ENCODE measurements at regions not wholly inside any gene's neighbourhood (a gene's known extent, or its start where the extent isn't known, plus 50 kb on each side); places are given as distances from the start of the nearest gene placed in this dataset.

GRCh38 chr22:48199667-48200066 is 1437.2 kb downstream of the TBC1D22A start:
- DNase-seq, result no peak

GRCh38 chr22:48198489-48199459 is 1436.3 kb downstream of the TBC1D22A start:
- no peak for DNase-seq

GRCh38 chr22:48197189-48197690 is 1434.8 kb downstream of the TBC1D22A start:
- DNase-seq, result no peak

- DNase-seq, result no peak
Observed at GRCh38 chr22:48192920-48193319, 1430.5 kb downstream of the TBC1D22A start.

GRCh38 chr22:48192071-48192470 is 1429.6 kb downstream of the TBC1D22A start:
- DNase-seq, result no peak

GRCh38 chr22:48188231-48188721 is 1425.8 kb downstream of the TBC1D22A start:
- DNase-seq, result no peak

- no peak for DNase-seq
Observed at GRCh38 chr22:48187356-48187755, 1424.9 kb downstream of the TBC1D22A start.

- no peak for DNase-seq
Observed at GRCh38 chr22:48186146-48186790, 1423.8 kb downstream of the TBC1D22A start.

- DNase-seq, result peak in 1 of 2 experiments; percentile 71
Observed at GRCh38 chr22:48185071-48186055, 1422.9 kb downstream of the TBC1D22A start.

GRCh38 chr22:48182846-48183805 is 1420.7 kb downstream of the TBC1D22A start:
- no peak for DNase-seq

GRCh38 chr22:48182031-48182430 is 1419.6 kb downstream of the TBC1D22A start:
- no peak for DNase-seq

- DNase-seq, result peak in 1 of 2 experiments; percentile 65
Observed at GRCh38 chr22:48181263-48181955, 1419.0 kb downstream of the TBC1D22A start.

- peak in 1 of 2 experiments; percentile 48 for DNase-seq
Observed at GRCh38 chr22:48180631-48181030, 1418.2 kb downstream of the TBC1D22A start.

GRCh38 chr22:48179571-48180546 is 1417.4 kb downstream of the TBC1D22A start:
- no peak for DNase-seq

- no peak for DNase-seq
Observed at GRCh38 chr22:48178536-48178935, 1416.1 kb downstream of the TBC1D22A start.

- DNase-seq, result peak in 1 of 2 experiments; percentile 69
Observed at GRCh38 chr22:48177631-48178030, 1415.2 kb downstream of the TBC1D22A start.

GRCh38 chr22:48175721-48176120 is 1413.3 kb downstream of the TBC1D22A start:
- no peak for DNase-seq

GRCh38 chr22:48173773-48174160 is 1411.3 kb downstream of the TBC1D22A start:
- no peak for DNase-seq
